Progenitor cell of endocrine pancreas (in vitro differentiated cells): ENCODE measurements at regions not wholly inside any gene's neighbourhood (a gene's known extent, or its start where the extent isn't known, plus 50 kb on each side); places are given as distances from the start of the nearest gene placed in this dataset.

Experiments
- DNase-seq: peaks from one replicate; pipeline ENCODE4 v3.0.0; 2021; ENCODE audit warnings: low spot score; ENCODE audit not compliant: unreplicated experiment
- H3K27ac Mint-ChIP-seq: 2 replicates; pipeline ENCODE4 v1.8.0; 2021; ENCODE audit warnings: mild to moderate bottlenecking, moderate library complexity, mixed read lengths
- H3K27me3 Mint-ChIP-seq: 2 replicates; pipeline ENCODE4 v1.8.0; 2021; ENCODE audit warnings: mixed read lengths
- H3K36me3 Mint-ChIP-seq: 2 replicates; pipeline ENCODE4 v1.8.0; 2022; ENCODE audit warnings: mixed read lengths; ENCODE audit not compliant: insufficient read depth
- H3K4me1 Mint-ChIP-seq: 2 replicates; pipeline ENCODE4 v1.8.0; 2021; ENCODE audit warnings: low read depth, mixed read lengths
- H3K4me3 Mint-ChIP-seq: 2 replicates; pipeline ENCODE4 v1.8.0; 2021; ENCODE audit warnings: low read depth, mild to moderate bottlenecking, moderate library complexity, mixed read lengths
- H3K9me3 Mint-ChIP-seq: 2 replicates; pipeline ENCODE4 v1.8.0; 2021; ENCODE audit warnings: low read depth, mixed read lengths
- CTCF ChIP-seq: fragments of 200-600 bp; sonication (generic); IDR thresholded peaks from one replicate; pipeline ENCODE4 v1.5.0; 2021; ENCODE audit warnings: antibody characterized with exemption, mild to moderate bottlenecking; ENCODE audit not compliant: unreplicated experiment

- no peak for TF ChIP-seq CTCF
- no peaks in the 10 kb centered on the region for H3K9me3 Mint-ChIP-seq
- no peak overlapping the region for H3K27ac Mint-ChIP-seq
- no peaks in the 10 kb centered on the region for H3K4me1 Mint-ChIP-seq
- peaks cover 3% of the 10 kb centered on the region for H3K27me3 Mint-ChIP-seq
- no peak for DNase-seq
- no peak overlapping the region for H3K4me3 Mint-ChIP-seq
- no peaks in the 10 kb centered on the region for H3K36me3 Mint-ChIP-seq
Measured at GRCh38 chr7:41306486-41306885, 396.4 kb downstream of the INHBA start.

GRCh38 chr7:41305001-41305400 is 397.9 kb downstream of the INHBA start:
- H3K36me3 Mint-ChIP-seq: no peaks in the 10 kb centered on the region
- H3K9me3 Mint-ChIP-seq: no peaks in the 10 kb centered on the region
- no peak for DNase-seq
- no peaks in the 10 kb centered on the region for H3K4me1 Mint-ChIP-seq
- H3K27me3 Mint-ChIP-seq: peaks cover 3% of the 10 kb centered on the region
- no peak overlapping the region for H3K27ac Mint-ChIP-seq
- H3K4me3 Mint-ChIP-seq: no peak overlapping the region
- no peak for TF ChIP-seq CTCF

- DNase-seq: no peak
- H3K27ac Mint-ChIP-seq: no peak overlapping the region
- no peaks in the 10 kb centered on the region for H3K9me3 Mint-ChIP-seq
- no peaks in the 10 kb centered on the region for H3K4me1 Mint-ChIP-seq
- peaks cover 3% of the 10 kb centered on the region for H3K27me3 Mint-ChIP-seq
- H3K4me3 Mint-ChIP-seq: no peak overlapping the region
- no peaks in the 10 kb centered on the region for H3K36me3 Mint-ChIP-seq
- no peak for TF ChIP-seq CTCF
Measured at GRCh38 chr7:41303709-41304108, 399.2 kb downstream of the INHBA start.

GRCh38 chr7:41298409-41298808 is 404.5 kb downstream of the INHBA start:
- no peak for TF ChIP-seq CTCF
- Mint-ChIP-seq H3K4me1 (no peaks in the 10 kb centered on the region), H3K27ac (no peak overlapping the region), H3K36me3 (no peaks in the 10 kb centered on the region), H3K9me3 (no peaks in the 10 kb centered on the region), H3K4me3 (no peak overlapping the region), H3K27me3 (no peaks in the 10 kb centered on the region)
- no peak for DNase-seq

GRCh38 chr7:41297166-41297565 is 405.7 kb downstream of the INHBA start:
- no peak for TF ChIP-seq CTCF
- H3K27me3 Mint-ChIP-seq: no peaks in the 10 kb centered on the region
- H3K9me3 Mint-ChIP-seq: no peaks in the 10 kb centered on the region
- no peaks in the 10 kb centered on the region for H3K36me3 Mint-ChIP-seq
- H3K27ac Mint-ChIP-seq: no peak overlapping the region
- no peaks in the 10 kb centered on the region for H3K4me1 Mint-ChIP-seq
- no peak overlapping the region for H3K4me3 Mint-ChIP-seq
- DNase-seq: no peak
